MM.1S (cell line): ENCODE measurements at regions not wholly inside any gene's neighbourhood (a gene's known extent, or its start where the extent isn't known, plus 50 kb on each side); places are given as distances from the start of the nearest gene placed in this dataset.
A peak's percentile ranks its signal among the peaks of the same experiment; 100 is the strongest.

Experiments
- DNase-seq: peaks from one replicate; pipeline ENCODE4 v3.0.0-alpha.2; 2015
- H2AFZ ChIP-seq: fragments of 300-600 bp; sonication (generic); 2 replicates; pipeline ENCODE4 v1.6.0; 2016; ENCODE audit warnings: antibody characterized with exemption, low read length
- H3F3A ChIP-seq: fragments of 300-600 bp; sonication (generic); 2 replicates; pipeline ENCODE4 v1.6.1; 2016; ENCODE audit warnings: mild to moderate bottlenecking, antibody characterized with exemption, low read length, moderate library complexity, mixed read lengths; ENCODE audit not compliant: insufficient read depth
- H3K27ac ChIP-seq: fragments of 300-600 bp; sonication (generic); 2 replicates; pipeline ENCODE4 v1.5.1; 2016; ENCODE audit warnings: mild to moderate bottlenecking, low read length
- H3K27me3 ChIP-seq: fragments of 300-600 bp; sonication (generic); replicated peaks from 2 replicates; pipeline ENCODE4 v1.6.0; 2016; ENCODE audit warnings: low read length; ENCODE audit not compliant: insufficient read depth
- H3K36me3 ChIP-seq: fragments of 300-600 bp; sonication (generic); replicated peaks from 2 replicates; pipeline ENCODE4 v1.6.1; 2016; ENCODE audit warnings: mild to moderate bottlenecking, low read length, mixed read lengths; ENCODE audit not compliant: insufficient read depth
- H3K4me1 ChIP-seq: fragments of 300-600 bp; sonication (generic); 2 replicates; pipeline ENCODE4 v1.6.1; 2016; ENCODE audit warnings: low read length, mixed read lengths
- H3K4me2 ChIP-seq: fragments of 300-600 bp; sonication (generic); 2 replicates; pipeline ENCODE4 v1.6.0; 2016; ENCODE audit warnings: low read depth, low read length
- H3K4me3 ChIP-seq: fragments of 300-600 bp; sonication (generic); 2 replicates; pipeline ENCODE4 v1.5.1; 2016; ENCODE audit warnings: low read length, mixed read lengths
- H3K79me2 ChIP-seq: fragments of 300-600 bp; sonication (generic); 2 replicates; pipeline ENCODE4 v1.6.1; 2016; ENCODE audit warnings: mixed run types, low read length, mixed read lengths
- H3K9ac ChIP-seq: fragments of 300-600 bp; sonication (generic); 2 replicates; pipeline ENCODE4 v1.6.1; 2016; ENCODE audit warnings: low read length, mixed read lengths
- H3K9me2 ChIP-seq: fragments of 300-600 bp; sonication (generic); replicated peaks from 2 replicates; pipeline ENCODE4 v1.6.1; 2016; ENCODE audit warnings: mild to moderate bottlenecking, low read length, mixed read lengths; ENCODE audit not compliant: insufficient read depth
- H3K9me3 ChIP-seq: fragments of 300-600 bp; sonication (generic); replicated peaks from 2 replicates; pipeline ENCODE4 v1.6.1; 2016; ENCODE audit warnings: mild to moderate bottlenecking, low read length, mixed read lengths; ENCODE audit not compliant: insufficient read depth
- H4K20me1 ChIP-seq: fragments of 300-600 bp; sonication (generic); 2 replicates; pipeline ENCODE4 v1.6.1; 2016; ENCODE audit warnings: mild to moderate bottlenecking, low read length, moderate library complexity, mixed read lengths; ENCODE audit not compliant: insufficient read depth
- CTCF ChIP-seq: fragments of 300-600 bp; sonication (generic); IDR thresholded peaks from 2 replicates; pipeline ENCODE4 v1.5.1; 2016; ENCODE audit warnings: antibody characterized with exemption, low read length, mixed read lengths
- EZH2 ChIP-seq: fragments of 300-600 bp; sonication (generic); optimal IDR thresholded peaks from 2 replicates; pipeline ENCODE3; 2017; ENCODE audit warnings: low read depth, mild to moderate bottlenecking, antibody characterized with exemption, low read length, mixed read lengths
- EZH2phosphoT487 ChIP-seq: fragments of 300-600 bp; sonication (generic); IDR thresholded peaks from 2 replicates; pipeline ENCODE4 v1.6.1; 2018; ENCODE audit warnings: antibody characterized with exemption, low read length

DNA sequence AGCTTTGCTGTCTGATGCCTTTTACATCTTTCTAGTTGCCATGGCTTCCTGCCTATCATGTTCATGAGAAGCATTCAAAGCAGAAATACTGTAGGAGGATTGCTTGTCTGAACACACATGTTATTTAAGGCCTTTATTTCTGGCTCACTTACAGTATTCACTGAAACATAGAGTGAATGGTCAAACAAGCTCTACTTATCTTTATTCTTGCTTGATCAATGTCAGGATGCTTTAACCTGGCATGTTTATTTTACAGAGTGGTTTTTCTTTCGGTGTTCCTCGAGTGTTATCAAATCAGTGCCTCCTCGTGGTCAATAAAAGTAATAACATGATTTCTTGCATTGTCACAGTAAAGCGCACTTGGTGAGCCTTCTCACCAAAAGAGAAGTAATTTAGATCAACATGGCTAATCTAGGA is 73.5 kb upstream of the PCDH17 start:
- no peak overlapping the region for H3K4me2 ChIP-seq
- H3K79me2 ChIP-seq, result no peaks in the 10 kb centered on the region
- no peaks in the 10 kb centered on the region for H3K9me3 ChIP-seq
- no peak overlapping the region for H3K4me3 ChIP-seq
- H3K27ac ChIP-seq, result no peak overlapping the region
- no peaks in the 10 kb centered on the region for H4K20me1 ChIP-seq
- no peaks in the 10 kb centered on the region for H3K27me3 ChIP-seq
- no peak for TF ChIP-seq EZH2
- peak; percentile 38 for TF ChIP-seq CTCF
- no peak for TF ChIP-seq EZH2phosphoT487
- DNase-seq, result peak; percentile 43
- no peaks in the 10 kb centered on the region for H3K36me3 ChIP-seq
- no peak overlapping the region for H3K9ac ChIP-seq
- H3K4me1 ChIP-seq, result no peaks in the 10 kb centered on the region
- no peaks in the 10 kb centered on the region for H3K9me2 ChIP-seq
- no peak overlapping the region for H2AFZ ChIP-seq
- H3F3A ChIP-seq, result no peaks in the 10 kb centered on the region

DNA sequence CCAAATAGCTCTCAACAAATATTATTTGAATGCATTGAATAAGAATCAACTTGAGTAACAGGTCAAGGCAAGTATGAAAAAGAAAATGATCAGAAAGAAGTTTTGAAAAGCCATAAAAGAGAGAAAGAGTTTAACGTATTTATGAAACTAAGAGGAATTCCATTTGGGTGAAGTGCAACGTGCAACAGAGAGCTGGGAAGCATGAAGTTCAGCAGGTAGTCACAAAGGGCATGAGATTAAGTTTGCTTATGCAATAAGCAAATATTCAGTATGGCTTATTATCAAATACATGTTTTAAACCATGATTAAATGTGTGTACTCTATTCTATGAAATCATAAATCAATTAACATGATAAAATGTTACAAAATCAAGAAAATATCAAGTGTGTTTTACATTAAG is 62.7 kb upstream of the PCDH17 start:
- Histone ChIP-seq H3K27ac (no peak overlapping the region), H3K4me1 (no peaks in the 10 kb centered on the region), H3K79me2 (no peaks in the 10 kb centered on the region), H2AFZ (no peak overlapping the region), H3K27me3 (no peaks in the 10 kb centered on the region), H3K36me3 (no peaks in the 10 kb centered on the region), H4K20me1 (no peaks in the 10 kb centered on the region), H3K4me3 (no peak overlapping the region), H3K9me3 (no peaks in the 10 kb centered on the region), H3K4me2 (no peak overlapping the region), H3K9me2 (no peaks in the 10 kb centered on the region), H3F3A (no peaks in the 10 kb centered on the region), H3K9ac (no peak overlapping the region)
- DNase-seq, result no peak
- TF ChIP-seq EZH2 (no peak), EZH2phosphoT487 (no peak), CTCF (no peak)

GRCh38 chr13:57569986-57570385 is 61.6 kb upstream of the PCDH17 start:
- Histone ChIP-seq H3F3A (no peaks in the 10 kb centered on the region), H3K4me3 (no peak overlapping the region), H3K4me1 (no peaks in the 10 kb centered on the region), H3K4me2 (no peak overlapping the region), H3K79me2 (no peaks in the 10 kb centered on the region), H3K9me2 (no peaks in the 10 kb centered on the region), H3K9me3 (no peaks in the 10 kb centered on the region), H3K9ac (no peak overlapping the region), H2AFZ (no peak overlapping the region), H4K20me1 (no peaks in the 10 kb centered on the region), H3K36me3 (no peaks in the 10 kb centered on the region), H3K27ac (peak overlapping the region; percentile 29; the same call in 1 of the 2 replicates), H3K27me3 (no peaks in the 10 kb centered on the region)
- no peak for TF ChIP-seq EZH2phosphoT487
- no peak for TF ChIP-seq CTCF
- no peak for TF ChIP-seq EZH2
- peak; percentile 59 for DNase-seq
